ENCODE measurements at regions not wholly inside any gene's neighbourhood (a gene's known extent, or its start where the extent isn't known, plus 50 kb on each side); places are given as distances from the start of the nearest gene placed in this dataset.

GRCh38 chr10:3879073-3879472 is 94.1 kb upstream of the KLF6 start:
- WGBS, 5 donors, result 66 to 84% (median 78%) methylated on average over 8 of the region's 8 CpGs
- TF ChIP-seq POLR2AphosphoS5 (IDR thresholded peaks at IDR 0.05) (no peak), POLR2A (IDR thresholded peaks at IDR 0.05) (no peak)
- TF ChIP-seq, protein P1, sequence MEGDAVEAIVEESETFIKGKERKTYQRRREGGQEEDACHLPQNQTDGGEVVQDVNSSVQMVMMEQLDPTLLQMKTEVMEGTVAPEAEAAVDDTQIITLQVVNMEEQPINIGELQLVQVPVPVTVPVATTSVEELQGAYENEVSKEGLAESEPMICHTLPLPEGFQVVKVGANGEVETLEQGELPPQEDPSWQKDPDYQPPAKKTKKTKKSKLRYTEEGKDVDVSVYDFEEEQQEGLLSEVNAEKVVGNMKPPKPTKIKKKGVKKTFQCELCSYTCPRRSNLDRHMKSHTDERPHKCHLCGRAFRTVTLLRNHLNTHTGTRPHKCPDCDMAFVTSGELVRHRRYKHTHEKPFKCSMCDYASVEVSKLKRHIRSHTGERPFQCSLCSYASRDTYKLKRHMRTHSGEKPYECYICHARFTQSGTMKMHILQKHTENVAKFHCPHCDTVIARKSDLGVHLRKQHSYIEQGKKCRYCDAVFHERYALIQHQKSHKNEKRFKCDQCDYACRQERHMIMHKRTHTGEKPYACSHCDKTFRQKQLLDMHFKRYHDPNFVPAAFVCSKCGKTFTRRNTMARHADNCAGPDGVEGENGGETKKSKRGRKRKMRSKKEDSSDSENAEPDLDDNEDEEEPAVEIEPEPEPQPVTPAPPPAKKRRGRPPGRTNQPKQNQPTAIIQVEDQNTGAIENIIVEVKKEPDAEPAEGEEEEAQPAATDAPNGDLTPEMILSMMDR (IDR thresholded peaks at IDR 0.05 in 8 of 11, conservative IDR thresholded peaks at IDR 0.05 in 3 of 11), result no peak
- Histone ChIP-seq H3K4me3 (no peak overlapping the region), H3K9me3 (no peaks in the 10 kb centered on the region), H3K4me1 (peaks cover 11 to 40% (median 37%) of the 10 kb centered on the region in 6 donors), H3K27me3 (replicated peaks in 1 of 7) (no peaks in the 10 kb centered on the region), H3K27ac (no peak overlapping the region), H3K36me3 (no peaks in the 10 kb centered on the region)
- intact Hi-C loops (cut with DNase I; ENCODE audit: low total_unique reads), result no loop called here
- no peak for DNase-seq

DNA sequence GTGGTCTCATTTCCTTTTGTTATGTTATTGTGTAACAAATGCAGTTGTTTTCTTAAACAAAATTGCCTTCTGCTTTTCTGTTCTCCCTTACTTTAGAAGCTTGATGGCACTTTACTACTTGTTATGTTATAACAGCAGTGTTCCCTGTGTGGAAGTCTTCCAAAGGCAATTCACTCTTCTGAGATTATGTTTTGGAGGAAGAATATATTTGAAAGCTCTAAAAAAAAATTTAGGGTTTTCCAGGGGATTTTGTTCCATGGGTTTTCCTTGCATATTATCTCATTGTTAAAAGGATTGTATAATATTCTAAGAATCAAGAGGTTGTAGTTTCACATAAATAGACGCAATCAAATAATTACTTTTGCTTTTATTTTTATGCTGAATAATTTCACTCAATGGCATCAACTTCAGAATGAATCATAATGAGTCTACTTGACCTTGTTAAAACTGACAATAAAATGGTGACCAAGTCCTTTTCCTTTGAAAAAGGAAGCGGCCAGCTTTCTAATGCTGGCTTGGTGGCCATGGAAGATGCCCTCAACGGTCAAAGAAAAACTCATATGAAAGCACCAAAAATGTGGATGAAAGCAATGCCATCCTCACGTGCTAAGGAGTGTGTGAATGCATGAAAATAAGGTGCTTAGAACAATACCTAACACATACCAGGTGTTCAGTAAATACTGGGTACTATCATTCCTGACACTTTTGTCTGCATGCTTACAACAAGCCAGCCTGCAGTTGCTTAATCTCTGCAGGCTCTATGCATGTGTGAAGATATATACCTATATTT is 92.4 kb upstream of the KLF6 start:
- H3K9me3 ChIP-seq, result no peaks in the 10 kb centered on the region
- H3K4me1 ChIP-seq, result peaks cover 21 to 57% (median 51%) of the 10 kb centered on the region in 6 donors
- no peaks in the 10 kb centered on the region for H3K36me3 ChIP-seq
- WGBS, 5 donors, result 41 to 75% (median 51%) methylated on average over 4 of the region's 4 CpGs
- DNase-seq, result no peak
- peak overlapping the region in 1 of 8 donors; percentile 44 for H3K4me3 ChIP-seq
- TF ChIP-seq POLR2AphosphoS5 (IDR thresholded peaks at IDR 0.05) (no peak), POLR2A (IDR thresholded peaks at IDR 0.05) (no peak)
- TF ChIP-seq, protein P1 (IDR thresholded peaks at IDR 0.05 in 8 of 11, conservative IDR thresholded peaks at IDR 0.05 in 3 of 11), result no peak
- intact Hi-C loops (cut with DNase I; ENCODE audit: low total_unique reads), result no loop called here
- no peaks in the 10 kb centered on the region for H3K27me3 ChIP-seq (replicated peaks in 1 of 7)
- H3K27ac ChIP-seq, result peak overlapping the region in 7 of 8 donors; percentile 45 to 84 (median 63)

- peak overlapping the region; percentile 66 to 84 (median 75) for H3K27ac ChIP-seq
- no peaks in the 10 kb centered on the region for H3K9me3 ChIP-seq
- peaks cover 24 to 65% (median 54%) of the 10 kb centered on the region in 6 donors for H3K4me1 ChIP-seq
- no peaks in the 10 kb centered on the region for H3K27me3 ChIP-seq (replicated peaks in 1 of 7)
- 88 to 95% (median 88%) methylated on average over 8 of the region's 8 CpGs for WGBS, 5 donors
- intact Hi-C loops (cut with DNase I; ENCODE audit: low total_unique reads), result no loop called here
- no peaks in the 10 kb centered on the region for H3K36me3 ChIP-seq
- H3K4me3 ChIP-seq, result no peak overlapping the region
- DNase-seq, result no peak
- TF ChIP-seq, protein P1 (IDR thresholded peaks at IDR 0.05 in 8 of 11, conservative IDR thresholded peaks at IDR 0.05 in 3 of 11), result no peak
- TF ChIP-seq POLR2AphosphoS5 (IDR thresholded peaks at IDR 0.05) (no peak), POLR2A (IDR thresholded peaks at IDR 0.05) (no peak)
Observed at GRCh38 chr10:3876350-3876962, 91.4 kb upstream of the KLF6 start.

- WGBS, 5 donors, result 79 to 92% (median 84%) methylated on average over 3 of the region's 3 CpGs
- peak overlapping the region; percentile 66 to 84 (median 75) for H3K27ac ChIP-seq
- no peaks in the 10 kb centered on the region for H3K36me3 ChIP-seq
- TF ChIP-seq, protein P1 (IDR thresholded peaks at IDR 0.05 in 8 of 11, conservative IDR thresholded peaks at IDR 0.05 in 3 of 11), result no peak
- no peak for TF ChIP-seq POLR2A (IDR thresholded peaks at IDR 0.05)
- TF ChIP-seq POLR2AphosphoS5 (IDR thresholded peaks at IDR 0.05), result no peak
- H3K4me3 ChIP-seq, result peak overlapping the region in 1 of 8 donors; percentile 32
- no peaks in the 10 kb centered on the region for H3K27me3 ChIP-seq (replicated peaks in 1 of 7)
- H3K9me3 ChIP-seq, result no peaks in the 10 kb centered on the region
- intact Hi-C loops (cut with DNase I; ENCODE audit: low total_unique reads), result no loop called here
- H3K4me1 ChIP-seq, result peaks cover 24 to 66% (median 54%) of the 10 kb centered on the region in 6 donors
- no peak for DNase-seq
Observed at GRCh38 chr10:3875842-3876235, 90.8 kb upstream of the KLF6 start.
